GM19328 (cell line): ENCODE measurements at regions not wholly inside any gene's neighbourhood (a gene's known extent, or its start where the extent isn't known, plus 50 kb on each side); places are given as distances from the start of the nearest gene placed in this dataset.

Experiments
- ATAC-seq: cut with Tn5 transposase; IDR thresholded peaks from one replicate; pipeline ENCODE4 v1.9.1; 2021; ENCODE audit warnings: mild to moderate bottlenecking, moderate library complexity; ENCODE audit not compliant: unreplicated experiment

GRCh38 chr15:31486506-31486905, 159.9 kb downstream of the KLF13 start:
- no peak for ATAC-seq

DNA sequence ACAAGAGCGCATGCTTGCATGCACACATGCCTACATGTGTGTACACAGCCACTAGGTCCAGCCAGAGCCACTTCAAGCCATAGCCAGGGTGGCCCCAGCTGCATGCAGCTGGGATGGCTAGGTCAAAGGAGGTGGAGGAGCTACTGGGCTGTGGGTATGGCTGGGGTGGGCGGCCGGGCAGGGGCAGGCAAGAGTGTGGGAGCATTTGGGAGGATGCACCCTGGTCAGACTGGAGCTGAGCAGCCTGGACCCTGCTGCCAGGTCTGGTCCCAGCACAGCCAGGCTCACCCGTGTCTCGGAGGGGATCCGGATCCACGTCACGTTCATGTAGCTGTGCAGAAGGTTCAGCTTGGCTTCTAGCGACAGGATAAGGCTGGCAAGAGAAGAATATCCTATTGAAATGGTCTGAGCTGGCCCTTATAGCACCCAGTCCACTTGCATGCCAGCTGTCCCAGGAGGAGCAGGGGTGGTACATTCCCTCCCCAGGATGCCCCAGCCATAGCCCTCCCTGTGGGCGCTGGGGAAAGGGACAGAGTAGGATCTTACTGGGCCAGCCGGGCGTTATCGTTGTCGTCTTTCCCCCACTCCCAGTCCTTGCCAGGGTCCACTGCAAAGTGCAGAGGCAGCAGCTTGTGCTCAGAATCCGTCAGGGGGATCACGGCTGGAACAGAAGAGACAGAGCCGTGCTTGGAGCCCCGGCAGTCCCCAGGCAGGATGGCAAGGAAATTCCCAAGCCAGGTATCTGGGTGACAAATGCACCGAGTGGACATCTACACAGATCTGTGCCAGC, 160.5 kb downstream of the KLF13 start:
- ATAC-seq = no peak

DNA sequence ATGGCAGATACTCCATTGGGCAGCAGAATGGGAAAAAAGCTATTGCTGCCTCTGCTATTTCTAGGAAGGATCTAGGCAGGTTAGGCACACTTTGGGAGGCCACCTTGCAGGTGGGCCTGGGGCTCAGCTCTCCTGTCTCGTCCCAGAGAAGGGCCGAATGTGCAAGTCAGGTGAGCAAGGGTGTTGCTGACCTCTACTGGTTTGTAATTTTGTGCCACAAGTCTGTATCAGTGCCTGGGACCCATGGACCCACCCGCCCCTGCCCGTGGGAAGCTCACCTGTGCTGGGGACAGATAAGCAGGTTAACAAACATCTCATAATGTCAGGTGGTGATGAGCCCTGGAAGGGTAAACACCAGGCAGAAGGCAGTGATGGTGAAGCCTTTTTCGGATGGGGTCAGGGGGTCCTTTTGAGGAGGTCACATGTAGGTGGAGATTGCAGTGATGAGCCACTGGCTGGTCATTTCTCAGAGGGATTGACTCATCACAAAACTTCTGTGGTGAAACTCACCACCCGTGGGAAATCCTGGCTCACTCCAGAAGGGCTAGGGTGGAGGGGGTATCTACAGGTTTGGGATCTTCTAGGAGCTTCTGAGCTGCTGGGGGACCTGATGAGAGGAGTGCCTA, 161.3 kb downstream of the KLF13 start:
- ATAC-seq = no peak

DNA sequence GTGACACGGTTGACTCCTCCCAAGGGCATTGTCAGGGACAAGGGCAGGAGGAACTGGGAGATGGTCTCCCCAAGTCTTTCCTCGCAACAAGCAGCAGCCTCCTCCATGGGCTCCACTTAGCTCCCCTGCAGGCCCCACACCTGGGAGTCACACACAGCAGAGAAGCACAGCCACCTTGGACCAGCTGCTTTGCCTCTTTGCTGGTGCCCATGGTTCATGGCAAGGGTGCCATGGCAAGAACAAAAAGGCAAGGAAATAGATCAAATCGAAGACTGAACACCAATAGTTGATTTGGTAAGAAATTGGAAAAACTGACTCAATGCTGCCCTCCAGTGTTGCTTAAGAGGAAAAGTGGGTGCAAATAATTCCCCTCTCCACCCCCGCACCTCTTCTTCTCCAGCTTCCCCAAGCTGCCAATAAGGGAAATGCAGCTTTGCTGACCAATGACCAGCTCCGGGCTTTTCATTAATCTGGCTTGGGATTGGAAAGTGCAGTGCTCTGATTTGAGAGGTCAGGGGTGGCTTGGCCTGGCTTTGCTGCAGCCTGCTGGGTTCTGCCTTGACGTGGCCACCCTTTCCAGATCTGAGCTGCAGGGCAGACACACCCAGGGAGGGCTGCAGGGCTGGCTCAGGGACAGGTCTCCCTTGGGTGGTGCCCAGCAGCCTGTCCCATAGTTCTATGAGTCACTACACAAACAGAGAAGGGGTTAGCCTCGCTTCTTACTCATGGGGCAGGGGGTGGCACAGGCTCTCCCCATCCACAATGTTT, 162.0 kb downstream of the KLF13 start:
- ATAC-seq = no peak

DNA sequence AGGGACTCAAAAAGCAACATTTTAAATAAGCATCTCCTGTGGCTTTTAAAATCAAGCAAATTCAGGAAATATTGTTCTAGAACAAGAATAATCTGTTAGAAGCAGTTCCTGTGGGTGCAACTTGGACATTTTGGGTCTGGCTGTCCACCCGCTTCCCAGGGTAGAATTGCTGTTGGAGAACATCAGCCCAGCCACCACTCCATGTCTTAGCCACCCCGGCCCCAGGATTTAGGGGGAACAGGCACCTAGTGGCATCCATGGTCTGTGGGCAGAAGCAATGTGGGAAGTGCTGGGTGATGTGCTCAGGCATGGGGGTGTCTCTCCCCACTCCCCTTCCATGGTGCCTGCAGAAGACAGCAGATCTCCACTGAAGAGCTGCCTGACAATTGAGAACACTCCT, 162.6 kb downstream of the KLF13 start:
- no peak for ATAC-seq

- no peak for ATAC-seq
These were observed 163.4 kb downstream of the KLF13 start for GRCh38 chr15:31489801-31490646.

DNA sequence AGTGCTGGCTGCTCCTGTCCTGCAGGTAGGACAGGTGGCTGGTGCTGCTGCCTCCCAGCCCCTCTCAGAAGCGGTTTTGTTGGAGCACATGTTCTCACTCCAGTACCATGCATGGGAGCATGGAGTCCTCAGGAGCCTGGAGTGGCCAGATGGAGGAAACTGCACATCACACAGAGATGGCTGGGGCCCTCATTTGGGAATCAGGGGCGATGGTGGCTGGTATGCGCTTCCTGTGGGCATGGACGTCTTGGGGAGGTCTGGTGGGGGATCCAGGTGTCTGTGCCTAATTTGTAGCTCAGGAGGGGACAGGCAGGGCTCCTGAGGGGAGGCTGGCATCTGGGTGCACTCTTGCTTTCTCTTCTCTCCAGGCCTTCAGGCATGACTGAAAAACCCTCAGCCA, 168.2 kb downstream of the KLF13 start:
- no peak for ATAC-seq

DNA sequence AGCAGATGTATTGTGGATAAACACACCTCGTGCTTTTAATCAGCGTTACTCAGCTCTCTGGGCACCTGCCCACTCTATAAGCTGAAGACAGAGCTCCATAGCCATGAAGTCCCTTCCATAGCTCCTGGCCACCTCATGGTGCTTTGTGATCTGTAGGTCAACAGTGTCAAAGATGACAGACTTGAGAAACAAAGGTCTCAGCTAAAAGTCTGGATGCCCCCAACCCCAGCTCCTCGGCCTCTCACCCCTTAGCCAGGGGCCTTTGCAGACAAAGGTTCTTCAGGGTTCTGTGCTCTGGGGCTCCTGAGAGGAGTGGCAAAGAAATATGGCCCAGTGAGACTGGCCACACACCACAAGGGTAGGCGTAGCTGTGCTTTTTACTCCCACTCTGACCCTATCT, 168.6 kb downstream of the KLF13 start:
- no peak for ATAC-seq

DNA sequence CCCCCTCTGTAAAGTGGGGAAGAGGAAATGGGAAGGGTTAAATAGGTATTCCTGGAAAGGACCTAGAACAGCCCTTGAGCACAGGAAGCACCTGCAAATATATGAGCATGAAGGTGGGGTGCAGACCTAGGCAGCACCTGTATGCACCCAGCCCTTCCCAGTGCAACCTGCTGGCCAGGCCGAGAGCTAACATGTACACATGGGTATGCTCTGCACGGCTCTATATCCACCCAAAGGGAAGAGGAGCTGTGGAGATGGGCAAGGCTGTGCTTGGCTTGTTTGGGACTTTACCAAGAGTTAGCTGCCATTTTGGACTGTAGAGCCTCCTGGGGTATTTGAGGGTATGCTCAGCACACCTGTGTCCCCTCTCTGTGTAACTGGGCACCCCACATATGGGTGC, 171.2 kb downstream of the KLF13 start:
- no peak for ATAC-seq

- no peak for ATAC-seq
These were observed 171.7 kb downstream of the KLF13 start for GRCh38 chr15:31498329-31498728.

DNA sequence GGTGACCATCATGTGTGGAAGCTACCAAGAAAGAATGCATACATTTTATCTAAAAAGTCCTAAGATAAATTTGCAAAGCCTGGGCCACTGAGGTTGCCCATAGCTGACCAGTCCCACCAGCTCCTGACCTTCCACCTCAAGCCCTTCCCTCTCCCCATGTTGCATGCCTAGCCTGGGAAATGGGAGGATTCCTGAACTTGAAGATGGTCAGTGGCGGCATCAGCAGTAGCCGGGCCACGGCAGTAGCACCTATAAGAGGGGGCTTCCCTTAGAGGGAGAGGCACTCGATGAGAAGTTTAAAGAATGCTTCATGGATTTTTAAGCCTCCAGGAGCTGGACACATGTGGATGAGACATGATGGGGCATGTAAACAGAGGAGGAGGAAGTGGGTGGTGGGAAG, 172.1 kb downstream of the KLF13 start:
- ATAC-seq = no peak

GRCh38 chr15:31499236-31499952, 172.8 kb downstream of the KLF13 start:
- no peak for ATAC-seq

- no peak for ATAC-seq
These were observed 173.5 kb downstream of the KLF13 start for GRCh38 chr15:31499953-31500765.

DNA sequence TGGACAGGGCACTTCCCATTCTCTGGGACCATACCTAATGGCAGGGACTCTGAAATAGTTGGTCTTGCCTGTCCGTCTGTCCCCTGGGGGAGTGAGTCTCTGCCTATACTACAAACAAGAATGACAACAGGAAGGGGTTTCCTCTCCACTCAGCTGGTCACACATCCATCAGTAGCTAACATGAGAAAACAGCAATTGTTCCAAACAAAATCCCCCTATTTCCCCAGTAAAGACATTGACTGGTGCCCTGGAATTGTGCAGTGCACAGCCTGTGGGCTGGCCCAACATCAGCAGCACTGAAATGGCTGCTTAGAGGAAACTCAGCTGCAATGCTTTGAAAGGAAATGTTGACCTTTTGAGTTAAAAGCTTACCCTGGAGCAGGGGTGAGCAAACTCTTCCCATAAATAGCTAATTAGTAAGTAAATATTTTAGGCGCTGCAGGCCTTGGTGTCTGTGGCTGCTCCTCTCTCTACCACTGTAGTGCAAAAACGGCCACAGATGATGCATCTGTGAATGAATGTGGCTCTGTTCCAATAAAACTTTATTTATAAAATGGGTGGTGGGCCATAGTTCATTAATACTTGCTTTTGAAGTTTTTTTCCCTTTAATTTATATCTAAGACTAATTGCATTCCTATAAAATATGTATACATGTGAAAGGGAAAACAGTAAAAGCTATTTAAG, 174.3 kb downstream of the KLF13 start:
- ATAC-seq = no peak

DNA sequence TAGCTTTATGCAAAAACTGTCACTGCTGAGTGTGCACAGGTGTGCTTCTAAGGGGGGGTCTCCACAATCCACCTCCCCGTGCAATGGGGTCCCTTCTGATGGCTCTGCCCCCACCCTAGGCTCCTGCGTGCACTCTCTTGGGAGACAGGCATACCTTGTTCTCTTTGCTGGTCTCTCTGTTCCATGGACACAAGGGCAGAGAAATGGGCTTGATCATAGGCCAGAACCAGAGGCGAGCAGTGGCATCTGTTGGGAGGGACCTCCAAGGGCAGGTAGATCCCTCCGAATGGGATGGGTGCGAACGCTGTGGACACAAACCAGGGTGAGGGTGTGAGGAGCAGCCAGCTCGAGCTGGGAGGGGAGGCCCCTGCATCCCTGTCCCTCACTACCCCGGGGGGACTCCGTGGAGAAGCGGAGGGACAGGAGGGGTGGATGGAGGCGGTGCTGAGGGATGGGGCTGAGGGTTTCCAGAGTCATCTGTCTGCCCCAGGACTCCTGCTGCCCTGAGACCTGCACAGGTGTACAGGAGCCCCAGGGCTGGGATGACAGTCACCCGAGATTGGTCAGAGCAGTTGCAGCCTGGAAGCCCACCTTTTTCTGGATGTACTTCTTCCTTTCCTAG, 175.0 kb downstream of the KLF13 start:
- no peak for ATAC-seq

GRCh38 chr15:31502541-31503229, 176.1 kb downstream of the KLF13 start:
- no peak for ATAC-seq

- ATAC-seq = no peak
These were observed 176.6 kb downstream of the KLF13 start for GRCh38 chr15:31503256-31503655.
